ENCODE measurements at regions not wholly inside any gene's neighbourhood (a gene's known extent, or its start where the extent isn't known, plus 50 kb on each side); places are given as distances from the start of the nearest gene placed in this dataset.
"Not testable (repeated sequence)": the region's sequence is repeated elsewhere in the genome, so short reads cannot be mapped to it uniquely, and the experiment has no call there.

DNA sequence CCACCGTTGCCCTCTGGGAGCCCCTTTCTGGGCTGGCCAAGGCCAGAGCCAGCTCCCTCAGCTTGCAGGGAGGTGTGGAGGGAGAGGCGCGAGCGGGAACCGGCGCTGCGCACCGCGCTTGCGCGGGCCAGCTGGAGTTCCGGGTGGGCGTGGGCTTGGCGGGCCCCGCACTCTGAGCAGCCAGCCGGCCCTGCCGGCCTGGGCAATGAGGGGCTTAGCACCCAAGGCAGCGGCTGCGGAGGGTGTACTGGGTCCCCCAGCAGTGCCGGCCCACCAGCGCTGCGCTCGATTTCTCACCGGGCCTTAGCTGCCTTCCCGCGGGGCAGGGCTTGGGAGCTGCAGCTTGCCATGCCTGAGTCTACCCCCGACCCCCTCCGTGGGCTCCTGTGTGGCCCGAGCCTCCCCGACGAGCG, 177.7 kb upstream of the FIGN start:
- TF ChIP-seq EZH2 (IDR thresholded peaks at IDR 0.05; ENCODE audit: low read length): not testable (repeated sequence)
- TF ChIP-seq, protein P1, sequence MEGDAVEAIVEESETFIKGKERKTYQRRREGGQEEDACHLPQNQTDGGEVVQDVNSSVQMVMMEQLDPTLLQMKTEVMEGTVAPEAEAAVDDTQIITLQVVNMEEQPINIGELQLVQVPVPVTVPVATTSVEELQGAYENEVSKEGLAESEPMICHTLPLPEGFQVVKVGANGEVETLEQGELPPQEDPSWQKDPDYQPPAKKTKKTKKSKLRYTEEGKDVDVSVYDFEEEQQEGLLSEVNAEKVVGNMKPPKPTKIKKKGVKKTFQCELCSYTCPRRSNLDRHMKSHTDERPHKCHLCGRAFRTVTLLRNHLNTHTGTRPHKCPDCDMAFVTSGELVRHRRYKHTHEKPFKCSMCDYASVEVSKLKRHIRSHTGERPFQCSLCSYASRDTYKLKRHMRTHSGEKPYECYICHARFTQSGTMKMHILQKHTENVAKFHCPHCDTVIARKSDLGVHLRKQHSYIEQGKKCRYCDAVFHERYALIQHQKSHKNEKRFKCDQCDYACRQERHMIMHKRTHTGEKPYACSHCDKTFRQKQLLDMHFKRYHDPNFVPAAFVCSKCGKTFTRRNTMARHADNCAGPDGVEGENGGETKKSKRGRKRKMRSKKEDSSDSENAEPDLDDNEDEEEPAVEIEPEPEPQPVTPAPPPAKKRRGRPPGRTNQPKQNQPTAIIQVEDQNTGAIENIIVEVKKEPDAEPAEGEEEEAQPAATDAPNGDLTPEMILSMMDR (optimal IDR thresholded peaks at IDR 0.05 in 1 of 3, IDR thresholded peaks at IDR 0.05 in 1 of 3, conservative IDR thresholded peaks at IDR 0.05 in 1 of 3; ENCODE audit: extremely low read depth in 1 of 3, insufficient read depth in 2 of 3, low read length in 3 of 3): not testable (repeated sequence)
